HAP-1 (cell line): ENCODE measurements at regions not wholly inside any gene's neighbourhood (a gene's known extent, or its start where the extent isn't known, plus 50 kb on each side); places are given as distances from the start of the nearest gene placed in this dataset.

Source experiments
- DNase-seq, 2 experiments: peaks; one replicate each; pipeline ENCODE4 v3.0.0-alpha.2; 2016 to 2020; ENCODE audit warnings: low spot score in 2 of 2
- H3K27me3 ChIP-seq: fragments of 250-450 bp; sonication (Bioruptor Pico); 2 replicates; pipeline ENCODE4 v1.5.1; 2020; ENCODE audit warnings: low read depth, mild to moderate bottlenecking, moderate library complexity
- H3K36me3 ChIP-seq: fragments of 250-450 bp; sonication (Bioruptor Pico); replicated peaks from 2 replicates; pipeline ENCODE4 v1.5.1; 2020; ENCODE audit warnings: mild to moderate bottlenecking
- H3K4me1 ChIP-seq: fragments of 250-450 bp; sonication (Bioruptor Pico); 2 replicates; pipeline ENCODE4 v1.5.1; 2020; ENCODE audit warnings: mild to moderate bottlenecking
- H3K4me3 ChIP-seq: fragments of 250-450 bp; sonication (Bioruptor Pico); 2 replicates; pipeline ENCODE4 v1.5.1; 2020; ENCODE audit warnings: mild to moderate bottlenecking, moderate library complexity
- H3K9me3 ChIP-seq: fragments of 250-450 bp; sonication (Bioruptor Pico); 2 replicates; pipeline ENCODE4 v1.5.1; 2020; ENCODE audit warnings: mild to moderate bottlenecking, moderate library complexity
- in situ Hi-C: fragments of 300-500 bp; cut with MboI; formaldehyde crosslinking; loops from 3 replicates; pipeline ENCODE4 v1.14.3; 2020; ENCODE audit warnings: low sequenced_read_pairs, inconsistent platforms, mixed read lengths

GRCh38 chr12:92650228-92650822, 52.5 kb upstream of the PLEKHG7 start:
- H3K27me3 ChIP-seq: peaks cover 50% of the 10 kb centered on the region
- H3K36me3 ChIP-seq: no peaks in the 10 kb centered on the region
- in situ Hi-C loops: no loop called here
- DNase-seq: no peak
- no peak overlapping the region for H3K4me3 ChIP-seq
- no peaks in the 10 kb centered on the region for H3K4me1 ChIP-seq
- no peaks in the 10 kb centered on the region for H3K9me3 ChIP-seq

GRCh38 chr12:92649511-92650227, 53.1 kb upstream of the PLEKHG7 start:
- no peaks in the 10 kb centered on the region for H3K4me1 ChIP-seq
- no peaks in the 10 kb centered on the region for H3K9me3 ChIP-seq
- H3K4me3 ChIP-seq: no peak overlapping the region
- peak; percentile 59 to 68 for DNase-seq
- in situ Hi-C loops: no loop called here
- H3K27me3 ChIP-seq: peaks cover 52% of the 10 kb centered on the region
- H3K36me3 ChIP-seq: no peaks in the 10 kb centered on the region

- H3K9me3 ChIP-seq: no peaks in the 10 kb centered on the region
- H3K4me3 ChIP-seq: no peak overlapping the region
- no peak for DNase-seq
- peaks cover 57% of the 10 kb centered on the region for H3K27me3 ChIP-seq
- in situ Hi-C loops: no loop called here
- H3K36me3 ChIP-seq: no peaks in the 10 kb centered on the region
- H3K4me1 ChIP-seq: no peaks in the 10 kb centered on the region
Observed at GRCh38 chr12:92648242-92649031, 54.4 kb upstream of the PLEKHG7 start.

- Histone ChIP-seq H3K4me1 (peaks cover 2% of the 10 kb centered on the region; the same call in 1 of the 2 replicates), H3K9me3 (no peaks in the 10 kb centered on the region), H3K4me3 (no peak overlapping the region), H3K27me3 (peaks cover 62% of the 10 kb centered on the region), H3K36me3 (no peaks in the 10 kb centered on the region)
- in situ Hi-C loops: no loop called here
- DNase-seq: no peak
Observed at GRCh38 chr12:92641291-92641690, 61.5 kb upstream of the PLEKHG7 start.

- Histone ChIP-seq H3K36me3 (no peaks in the 10 kb centered on the region), H3K4me3 (no peak overlapping the region), H3K27me3 (peaks cover 64% of the 10 kb centered on the region), H3K4me1 (peaks cover 2% of the 10 kb centered on the region; the same call in 1 of the 2 replicates), H3K9me3 (no peaks in the 10 kb centered on the region)
- in situ Hi-C loops: no loop called here
- no peak for DNase-seq
Observed at GRCh38 chr12:92640691-92641090, 62.1 kb upstream of the PLEKHG7 start.

- Histone ChIP-seq H3K4me3 (no peak overlapping the region), H3K4me1 (peaks cover 2% of the 10 kb centered on the region; the same call in 1 of the 2 replicates), H3K9me3 (no peaks in the 10 kb centered on the region), H3K36me3 (no peaks in the 10 kb centered on the region), H3K27me3 (peaks cover 70% of the 10 kb centered on the region)
- DNase-seq: peak in 1 of 2 experiments; percentile 13
- in situ Hi-C loops: no loop called here
Observed at GRCh38 chr12:92639017-92639416, 63.8 kb upstream of the PLEKHG7 start.

- no peaks in the 10 kb centered on the region for H3K36me3 ChIP-seq
- H3K4me1 ChIP-seq: peaks cover 2% of the 10 kb centered on the region; the same call in 1 of the 2 replicates
- in situ Hi-C loops: no loop called here
- H3K4me3 ChIP-seq: no peak overlapping the region
- no peaks in the 10 kb centered on the region for H3K9me3 ChIP-seq
- peaks cover 66% of the 10 kb centered on the region for H3K27me3 ChIP-seq
- DNase-seq: no peak
Observed at GRCh38 chr12:92634730-92635129, 68.1 kb upstream of the PLEKHG7 start.

GRCh38 chr12:92634202-92634601, 68.6 kb upstream of the PLEKHG7 start:
- DNase-seq: no peak
- no peak overlapping the region for H3K4me3 ChIP-seq
- H3K36me3 ChIP-seq: no peaks in the 10 kb centered on the region
- H3K4me1 ChIP-seq: peaks cover 2% of the 10 kb centered on the region; the same call in 1 of the 2 replicates
- in situ Hi-C loops: no loop called here
- peaks cover 65% of the 10 kb centered on the region for H3K27me3 ChIP-seq
- no peaks in the 10 kb centered on the region for H3K9me3 ChIP-seq

GRCh38 chr12:92630968-92631367, 71.8 kb upstream of the PLEKHG7 start:
- in situ Hi-C loops: no loop called here
- Histone ChIP-seq H3K9me3 (no peaks in the 10 kb centered on the region), H3K4me3 (no peak overlapping the region), H3K27me3 (peaks cover 51% of the 10 kb centered on the region), H3K4me1 (no peaks in the 10 kb centered on the region), H3K36me3 (no peaks in the 10 kb centered on the region)
- no peak for DNase-seq

- H3K4me1 ChIP-seq: no peaks in the 10 kb centered on the region
- H3K36me3 ChIP-seq: no peaks in the 10 kb centered on the region
- H3K9me3 ChIP-seq: no peaks in the 10 kb centered on the region
- DNase-seq: no peak
- H3K4me3 ChIP-seq: no peak overlapping the region
- in situ Hi-C loops: no loop called here
- peaks cover 40% of the 10 kb centered on the region for H3K27me3 ChIP-seq
Observed at GRCh38 chr12:92629349-92630065, 73.3 kb upstream of the PLEKHG7 start.

- in situ Hi-C loops: no loop called here
- no peak overlapping the region for H3K4me3 ChIP-seq
- no peaks in the 10 kb centered on the region for H3K36me3 ChIP-seq
- no peaks in the 10 kb centered on the region for H3K9me3 ChIP-seq
- DNase-seq: no peak
- H3K27me3 ChIP-seq: peaks cover 31% of the 10 kb centered on the region
- H3K4me1 ChIP-seq: no peaks in the 10 kb centered on the region
Observed at GRCh38 chr12:92628476-92628875, 74.3 kb upstream of the PLEKHG7 start.

- Histone ChIP-seq H3K27me3 (peaks cover 25% of the 10 kb centered on the region), H3K36me3 (no peaks in the 10 kb centered on the region), H3K4me3 (no peak overlapping the region), H3K4me1 (no peaks in the 10 kb centered on the region), H3K9me3 (no peaks in the 10 kb centered on the region)
- in situ Hi-C loops: no loop called here
- no peak for DNase-seq
Observed at GRCh38 chr12:92627511-92627910, 75.3 kb upstream of the PLEKHG7 start.

- in situ Hi-C loops: no loop called here
- DNase-seq: no peak
Observed at GRCh38 chr12:92625639-92626310, 77.0 kb upstream of the PLEKHG7 start.

More at GRCh38 chr12:92625639-92626310, 77.0 kb upstream of the PLEKHG7 start:
- Histone ChIP-seq H3K4me3 (no peak overlapping the region), H3K4me1 (no peaks in the 10 kb centered on the region), H3K27me3 (peaks cover 18% of the 10 kb centered on the region), H3K9me3 (no peaks in the 10 kb centered on the region), H3K36me3 (no peaks in the 10 kb centered on the region)
